Right lobe of liver (tissue), 4 donors: ENCODE measurements at regions not wholly inside any gene's neighbourhood (a gene's known extent, or its start where the extent isn't known, plus 50 kb on each side); places are given as distances from the start of the nearest gene placed in this dataset.

Experiments used
- CTCF ChIP-seq, 4 donors: fragments of 200-600 bp in 3 of 4; fragments of 450-650 bp in 1 of 4; IDR thresholded peaks; one replicate each; pipeline versions ENCODE4 v1.5.1 to v1.8.0; 2016 to 2022; ENCODE audit warnings: antibody characterized with exemption in 4 of 4, mild to moderate bottlenecking in 2 of 4
- POLR2A ChIP-seq: fragments of 450-650 bp; IDR thresholded peaks from one replicate; pipeline ENCODE4 v1.6.1; 2017; ENCODE audit warnings: antibody characterized with exemption, mild to moderate bottlenecking
- donor health status: DM: no; HTN: no; CAD: no.
- donor health status: DM: no; HTN: no; CAD: no.
- donor health status: DM: no; HTN: yes; CAD: no.

DNA sequence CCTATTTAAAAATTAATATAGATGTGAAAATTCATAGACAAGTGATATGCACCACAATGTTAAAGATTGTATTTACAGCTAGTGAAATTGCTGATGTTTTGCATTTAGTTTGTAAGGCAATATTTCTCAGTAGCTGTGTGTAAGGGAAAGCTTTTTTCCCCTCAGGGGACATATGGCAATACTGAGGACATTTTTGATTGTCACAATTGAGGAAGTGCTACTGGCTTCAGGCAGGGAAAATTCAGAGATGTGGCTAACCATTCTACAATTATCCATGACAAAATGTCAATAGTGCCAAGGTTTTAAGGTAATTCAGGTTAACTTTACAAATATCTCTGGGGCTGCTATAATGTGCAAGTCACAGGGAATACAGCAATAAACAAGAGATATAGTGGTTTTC lies 66.1 kb upstream of the IL15 start:
- TF ChIP-seq CTCF (IDR thresholded peaks at IDR 0.05) (no peak), POLR2A (no peak)
